ENCODE measurements at regions not wholly inside any gene's neighbourhood (a gene's known extent, or its start where the extent isn't known, plus 50 kb on each side); places are given as distances from the start of the nearest gene placed in this dataset.
"Not testable (repeated sequence)": the region's sequence is repeated elsewhere in the genome, so short reads cannot be mapped to it uniquely, and the experiment has no call there.

DNA sequence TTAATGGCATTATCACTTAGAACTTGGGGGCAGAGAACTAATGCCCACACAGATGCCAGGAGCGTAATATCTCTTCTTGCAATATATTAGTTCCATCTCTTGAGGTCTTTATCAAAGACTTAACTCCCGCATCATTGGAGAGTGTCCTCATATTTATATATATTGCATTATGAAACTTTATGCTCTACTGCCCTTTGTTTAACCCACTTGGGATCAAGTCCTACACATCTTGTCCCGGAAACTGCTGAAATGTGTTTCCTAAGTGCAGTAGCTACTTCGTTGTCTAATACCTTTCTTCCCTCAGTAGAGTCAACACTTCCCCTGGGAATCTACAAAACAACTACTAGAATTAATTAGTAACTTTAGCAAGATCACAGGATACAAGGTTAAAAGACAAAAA, 1029.2 kb downstream of the OTOL1 start:
- no peak for DNase-seq

DNA sequence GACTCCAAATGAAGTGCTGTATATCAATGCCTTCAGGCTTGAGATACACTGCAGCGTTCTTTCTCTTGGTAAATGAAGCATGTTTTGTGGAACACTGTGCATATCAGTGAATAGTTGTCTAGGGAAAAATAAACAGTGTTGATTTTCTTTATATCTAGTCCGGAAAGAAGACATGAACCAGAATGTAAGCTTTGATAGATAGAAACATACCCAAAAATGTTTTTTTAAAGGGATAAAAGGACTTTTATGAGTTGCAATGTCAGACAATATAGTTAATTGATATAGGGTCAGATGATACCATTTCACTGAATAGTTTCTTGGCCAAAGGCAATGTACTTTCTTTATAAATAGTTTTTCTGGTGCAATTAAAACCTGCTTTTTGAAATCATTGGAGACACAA, 1037.8 kb downstream of the OTOL1 start:
- no peak for DNase-seq

DNA sequence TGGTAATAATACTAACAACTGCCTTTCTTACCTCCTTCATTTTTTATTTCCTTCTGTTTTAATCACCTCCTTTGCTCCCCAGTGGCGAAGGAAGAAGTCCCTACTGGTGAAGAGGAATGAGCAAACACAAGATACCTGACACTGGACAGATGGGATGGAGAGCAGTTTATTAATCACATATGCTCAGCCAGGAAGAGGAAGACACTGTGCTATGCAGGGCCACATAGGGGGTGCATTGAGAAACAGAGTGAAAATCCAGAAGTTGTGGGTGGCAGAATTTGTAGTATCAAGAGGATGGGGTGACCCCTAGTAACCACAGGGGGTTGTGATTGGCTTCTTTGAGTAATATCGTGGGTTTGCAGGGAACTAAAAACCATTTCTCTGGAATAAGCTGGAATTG, 1041.9 kb downstream of the OTOL1 start:
- no peak for DNase-seq

DNA sequence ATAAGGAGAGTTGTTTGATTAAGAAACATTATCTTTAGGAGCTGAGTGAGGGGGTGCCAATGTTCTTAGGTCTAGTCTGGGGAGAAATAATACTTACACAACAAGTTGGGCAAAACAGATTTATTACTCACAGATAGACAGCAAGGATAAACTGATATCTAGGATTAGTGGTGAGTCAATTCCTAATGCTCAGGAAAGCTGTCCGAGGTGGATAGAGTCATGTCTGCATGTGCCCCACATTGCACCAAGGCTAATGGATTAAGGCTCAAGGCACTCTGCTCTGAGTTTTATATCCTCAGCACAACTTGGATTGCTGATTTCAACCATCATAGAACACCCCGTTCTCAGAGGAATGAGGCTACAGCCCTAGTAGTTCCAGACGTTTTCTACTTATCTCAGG, 1042.3 kb downstream of the OTOL1 start:
- DNase-seq, result no peak

DNA sequence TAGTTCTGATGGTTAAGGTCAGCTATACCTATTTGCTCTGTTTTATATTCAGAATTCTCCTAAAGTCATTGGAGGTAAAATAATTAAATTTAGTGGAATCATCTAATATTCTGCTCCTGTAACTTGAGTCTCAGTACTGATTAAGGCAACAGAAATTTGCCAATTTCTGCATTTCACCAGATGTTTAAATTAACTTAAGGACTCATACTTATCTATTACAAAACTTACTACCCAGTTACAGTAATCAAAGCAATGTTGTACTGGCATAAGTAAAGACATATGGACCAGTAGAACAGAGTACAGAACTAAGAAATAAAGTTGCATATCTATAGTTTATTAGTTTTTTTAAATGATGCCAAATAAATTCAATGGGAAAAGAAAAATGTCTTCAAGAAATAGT, 1043.8 kb downstream of the OTOL1 start:
- DNase-seq, result no peak

DNA sequence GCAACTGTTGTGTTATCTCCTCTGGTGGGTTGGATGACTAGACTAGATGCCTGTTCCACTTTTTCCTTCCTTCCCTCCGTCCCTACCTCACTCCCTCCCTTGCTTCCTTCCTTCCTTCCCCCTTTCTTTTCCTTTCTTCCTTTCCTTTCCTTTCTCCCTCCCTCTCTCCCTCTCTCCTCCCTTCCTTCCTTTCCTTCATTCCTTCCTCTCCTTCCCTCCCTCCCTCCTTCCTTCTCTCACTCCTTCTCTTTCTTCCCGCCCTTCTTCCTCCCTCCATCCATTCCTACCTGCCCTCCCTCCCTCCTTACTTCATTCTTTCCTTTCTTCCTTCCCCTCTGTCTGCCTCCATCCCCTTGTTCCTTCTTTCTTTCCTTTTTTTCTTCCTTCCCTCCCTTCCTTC, 1045.3 kb downstream of the OTOL1 start:
- no peak for DNase-seq

DNA sequence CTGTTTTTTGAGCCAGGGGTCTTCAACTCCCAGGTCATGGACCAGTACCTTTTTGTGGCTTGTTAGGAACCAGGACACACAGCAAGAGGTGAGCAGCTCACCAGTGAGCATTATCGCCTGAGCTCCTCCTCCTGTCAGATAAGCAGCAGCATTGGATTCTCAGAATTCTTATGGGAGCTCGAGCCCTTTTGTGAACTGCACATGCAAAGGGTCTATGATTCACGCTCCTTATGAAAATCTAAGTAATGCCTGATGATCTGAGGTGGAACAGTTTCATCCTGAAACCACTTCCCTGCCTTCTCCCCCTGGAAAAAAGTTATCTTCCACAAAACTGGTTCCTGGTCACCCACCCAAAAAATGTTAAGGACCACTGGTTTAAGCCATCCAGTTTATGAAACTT, 1047.6 kb downstream of the OTOL1 start:
- no peak for DNase-seq

DNA sequence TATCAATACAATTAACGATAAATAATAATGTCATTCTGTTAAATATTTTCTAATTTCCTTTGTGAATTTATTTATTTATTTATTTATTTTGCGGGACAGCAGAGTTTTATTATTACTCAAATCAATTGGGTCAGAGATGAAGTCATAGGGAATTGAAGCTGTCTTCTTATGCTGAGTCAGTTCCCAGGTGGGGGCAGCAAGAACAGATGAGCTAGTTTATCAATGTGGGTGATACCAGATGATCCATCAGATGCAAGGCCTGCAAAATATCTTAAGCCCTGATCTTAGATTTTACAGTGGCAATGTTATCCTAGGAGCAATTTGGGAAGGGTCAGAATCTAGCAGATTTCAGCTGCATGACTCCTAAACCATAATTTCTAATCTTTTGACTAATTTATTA, 1050.3 kb downstream of the OTOL1 start:
- peak in 2 of 56 donors; percentile 0 to 3 for DNase-seq

DNA sequence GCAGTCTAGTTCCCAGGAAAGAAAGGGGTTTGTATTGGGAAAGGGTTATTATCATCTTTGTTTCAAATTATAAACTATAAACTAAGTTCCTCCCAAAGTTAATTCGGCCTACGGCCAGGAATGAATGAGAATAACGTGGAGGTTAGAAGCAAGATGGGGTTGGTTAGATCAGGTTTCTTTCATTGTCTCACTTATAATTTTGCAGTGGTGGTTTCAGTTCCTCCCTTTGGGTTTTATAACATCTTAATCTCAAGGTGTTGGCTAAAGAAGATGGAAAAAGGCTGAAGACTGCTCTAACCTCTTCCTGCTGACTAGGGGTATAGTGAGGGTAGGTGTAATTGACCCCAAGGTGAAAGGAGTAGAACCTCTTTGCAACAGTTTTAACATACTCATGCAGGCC, 1050.7 kb downstream of the OTOL1 start:
- DNase-seq, result no peak

DNA sequence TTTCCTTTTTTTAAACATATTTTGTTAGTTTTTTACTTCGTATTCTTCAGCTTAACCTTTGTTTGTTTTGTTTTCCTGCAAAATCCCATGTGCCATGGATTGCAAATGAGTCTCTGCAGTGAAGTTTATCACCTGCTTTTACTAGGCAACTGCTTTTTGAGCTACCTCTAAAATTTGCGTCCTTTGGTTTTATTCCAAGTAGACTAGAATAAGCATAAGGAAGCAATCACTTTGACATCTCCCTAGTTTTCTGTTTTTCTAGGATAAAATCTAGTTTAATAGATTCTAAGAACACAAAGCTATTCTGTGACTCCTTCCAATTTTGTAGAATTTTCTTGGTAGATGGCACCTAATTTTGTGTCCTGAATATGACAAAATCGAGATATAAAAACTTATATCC, 1059.2 kb downstream of the OTOL1 start:
- no peak for DNase-seq

DNA sequence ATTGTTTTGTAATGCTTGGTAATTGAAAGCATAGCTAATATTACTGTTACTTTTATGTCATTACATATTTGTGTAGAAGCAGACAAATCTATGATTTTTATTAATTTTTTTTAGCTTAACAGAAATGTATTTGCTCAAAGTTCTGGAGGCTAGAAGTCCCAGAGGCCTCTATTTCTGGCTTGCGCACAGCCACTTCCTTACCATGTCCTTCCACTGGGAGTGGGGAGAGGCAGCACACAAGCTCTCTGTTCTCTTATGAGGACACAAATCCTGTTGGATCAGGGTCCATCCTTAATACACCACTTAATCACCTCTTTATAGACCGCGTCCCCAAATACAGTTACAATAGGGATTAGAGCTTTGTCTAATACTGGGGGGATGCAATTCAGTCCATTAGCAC, 1061.4 kb downstream of the OTOL1 start:
- DNase-seq, result no peak

DNA sequence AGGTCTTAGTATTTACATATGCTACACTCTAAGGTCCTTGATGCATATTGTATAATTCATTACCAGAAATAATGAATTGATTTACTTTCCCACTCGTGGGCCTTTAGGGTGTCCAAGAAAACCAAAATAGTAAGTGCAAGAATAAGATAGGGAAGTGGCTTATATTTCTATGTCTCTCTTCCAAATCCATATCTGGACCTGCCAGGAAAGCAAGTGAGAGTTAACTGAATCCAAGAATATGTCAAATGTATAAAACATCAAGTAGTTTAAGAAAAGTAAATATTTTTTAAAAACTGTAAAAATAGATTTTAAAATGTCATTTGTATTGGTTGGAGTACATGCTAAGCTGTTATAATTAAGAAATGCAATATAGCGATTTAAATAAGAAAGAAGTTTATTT, 1072.1 kb downstream of the OTOL1 start:
- DNase-seq, result no peak

DNA sequence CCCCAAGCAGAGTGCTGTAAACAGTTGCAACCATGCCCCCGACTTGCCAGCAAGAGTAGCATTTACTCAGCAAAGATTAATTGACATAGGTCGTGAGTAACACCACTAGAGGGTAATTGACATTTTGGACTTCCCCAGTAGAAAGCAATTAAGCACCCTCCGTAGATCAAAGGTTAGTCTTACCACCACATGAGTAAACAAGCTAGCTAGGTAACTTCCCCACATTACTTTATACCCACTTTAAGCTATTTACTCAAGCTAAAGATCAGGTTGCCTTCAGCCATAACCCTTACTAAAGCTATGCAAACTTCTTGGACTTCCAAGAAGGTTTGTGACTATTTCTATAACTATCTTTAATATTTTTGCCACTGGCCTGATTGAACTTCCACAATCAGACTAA, 1072.7 kb downstream of the OTOL1 start:
- DNase-seq, result no peak

DNA sequence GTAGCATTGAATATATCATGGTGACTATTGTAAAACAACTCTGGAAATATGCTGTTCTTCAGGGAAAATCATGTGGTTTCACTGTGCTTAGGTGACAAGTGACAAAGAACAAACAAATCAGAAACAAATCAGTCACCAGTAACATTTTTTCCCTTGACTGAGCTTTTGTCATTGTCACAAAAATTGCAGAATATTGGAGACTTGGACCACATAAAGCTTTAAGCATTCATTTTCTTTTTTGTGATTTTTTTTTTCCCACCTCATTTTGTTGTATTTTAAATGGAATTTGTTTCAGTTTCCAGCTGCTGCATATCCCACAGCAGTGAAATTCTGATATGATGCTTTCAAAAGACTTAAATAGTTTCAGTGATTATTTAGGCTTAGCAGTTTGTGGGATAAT, 1088.4 kb downstream of the OTOL1 start:
- no peak for DNase-seq

DNA sequence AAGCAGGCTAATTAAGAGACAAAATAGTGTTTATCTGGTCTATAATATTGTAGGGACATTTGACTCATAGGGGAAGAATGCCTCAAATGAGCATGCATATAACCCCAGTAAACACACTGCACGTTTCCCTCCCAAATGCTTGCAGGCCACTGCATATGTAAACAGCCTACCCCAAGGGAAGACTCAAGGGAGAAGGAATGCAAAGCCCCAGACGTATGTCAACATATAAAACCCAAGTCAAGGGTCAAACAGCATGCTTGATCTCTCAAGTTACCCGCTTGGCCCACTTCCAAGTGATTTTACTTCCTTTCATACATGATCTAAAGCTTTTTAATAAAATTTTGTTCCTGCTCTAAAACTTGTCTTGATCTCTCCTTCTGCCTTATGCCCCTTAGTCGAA, 1090.0 kb downstream of the OTOL1 start:
- DNase-seq, result no peak

DNA sequence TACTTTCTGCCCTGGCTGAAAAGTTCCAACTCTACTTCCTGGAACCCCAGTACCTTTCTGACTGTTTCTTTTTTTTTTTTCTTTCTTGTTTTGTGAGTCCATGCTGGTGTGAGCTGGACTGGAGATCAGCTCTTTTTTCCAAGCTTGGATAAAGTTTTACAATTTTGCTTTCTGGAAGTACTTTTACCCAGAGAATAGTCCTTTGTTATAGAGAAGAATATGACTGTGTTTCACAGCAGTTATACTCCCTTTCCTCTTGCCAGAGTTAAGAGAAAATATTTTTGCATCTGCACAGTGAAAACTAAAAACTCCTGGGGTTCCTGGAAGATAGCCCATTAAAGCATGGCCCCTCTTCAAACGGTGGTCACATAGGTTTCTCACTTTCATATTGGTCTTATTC, 1100.6 kb downstream of the OTOL1 start:
- DNase-seq, result no peak

DNA sequence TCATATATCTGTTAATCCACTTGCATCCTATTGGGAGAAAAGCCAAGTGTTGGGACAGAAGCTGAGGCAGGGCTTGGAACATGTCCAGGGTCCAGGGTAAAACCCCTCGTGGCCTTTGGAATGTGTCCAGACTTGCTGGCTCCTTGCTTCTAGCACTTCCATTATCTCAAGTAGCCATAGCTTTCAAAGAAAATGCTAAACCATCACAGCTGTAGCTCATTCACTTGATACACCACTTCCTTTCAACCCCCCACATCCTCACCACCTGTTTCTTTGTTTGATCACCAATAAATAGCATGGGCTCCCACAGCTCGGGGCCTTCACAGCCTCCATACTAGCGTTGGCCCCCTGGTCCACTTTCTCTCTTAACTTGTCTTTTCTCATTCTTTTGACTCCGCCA, 1101.9 kb downstream of the OTOL1 start:
- DNase-seq, result peak in 1 of 56 donors; percentile 19

DNA sequence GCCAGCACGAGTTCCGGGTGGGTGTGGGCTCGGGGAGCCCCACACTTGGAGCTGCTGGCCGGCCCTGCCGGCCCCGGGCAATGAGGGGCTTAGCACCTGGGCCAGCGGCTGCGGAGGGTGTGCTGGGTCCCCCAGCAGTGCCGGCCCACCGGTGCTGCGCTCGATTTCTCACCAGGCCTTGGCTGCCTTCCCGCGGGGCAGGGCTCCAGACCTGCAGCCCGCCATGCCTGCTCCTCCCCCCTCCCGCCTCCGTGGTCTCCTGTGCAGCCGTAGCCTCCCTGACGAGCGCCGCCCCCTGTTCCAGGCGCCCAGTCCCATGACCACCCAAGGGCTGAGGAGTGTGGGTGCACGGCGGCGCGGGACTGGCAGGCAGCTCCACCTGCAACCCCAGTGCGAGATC, 1103.1 kb downstream of the OTOL1 start:
- not testable (repeated sequence) for DNase-seq

DNA sequence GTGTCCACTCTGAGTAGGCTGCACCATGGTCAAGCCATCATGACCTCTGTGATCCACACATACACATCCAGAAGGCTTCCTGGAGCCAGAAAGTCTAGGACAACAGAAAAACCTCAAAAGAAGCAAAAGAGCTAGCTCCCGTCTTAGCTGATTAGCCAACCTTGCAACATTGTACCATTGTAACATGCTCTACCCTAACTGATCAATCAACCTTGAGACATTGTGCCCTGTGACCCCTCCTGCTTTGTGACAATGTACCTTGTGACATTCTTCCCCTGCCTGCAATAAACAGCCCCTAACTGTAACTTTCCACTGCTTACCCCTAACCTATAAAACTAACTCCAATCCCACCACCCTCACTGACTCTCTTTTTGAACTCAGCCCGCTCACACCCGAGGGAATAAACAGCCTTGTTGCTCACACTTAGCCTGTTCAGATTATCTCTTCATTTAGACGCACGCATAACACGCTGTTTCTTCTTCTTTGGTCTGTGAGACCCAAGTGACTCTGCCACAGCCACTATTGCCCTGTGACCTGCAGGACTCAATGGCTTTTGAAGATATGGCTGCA, 1104.6 kb downstream of the OTOL1 start:
- DNase-seq, result no peak

DNA sequence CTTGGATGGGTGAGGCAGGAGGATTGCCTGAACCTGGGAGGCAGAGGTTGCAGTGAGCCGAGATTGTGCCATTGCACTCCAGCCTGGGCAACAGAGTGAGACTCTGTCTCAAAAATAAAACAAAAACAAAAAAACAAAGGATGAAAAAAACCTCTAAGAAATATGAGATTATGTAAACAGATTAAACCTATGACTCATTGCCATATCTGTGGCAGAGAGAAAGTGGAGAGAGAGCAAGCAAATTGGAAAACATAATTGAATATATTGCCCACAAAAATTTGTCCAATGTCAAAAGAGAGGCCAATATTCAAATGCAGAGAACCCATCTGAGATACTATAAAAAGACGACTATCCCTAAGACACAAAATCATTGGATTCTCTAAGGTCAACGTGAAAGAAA, 1106.0 kb downstream of the OTOL1 start:
- no peak for DNase-seq

DNA sequence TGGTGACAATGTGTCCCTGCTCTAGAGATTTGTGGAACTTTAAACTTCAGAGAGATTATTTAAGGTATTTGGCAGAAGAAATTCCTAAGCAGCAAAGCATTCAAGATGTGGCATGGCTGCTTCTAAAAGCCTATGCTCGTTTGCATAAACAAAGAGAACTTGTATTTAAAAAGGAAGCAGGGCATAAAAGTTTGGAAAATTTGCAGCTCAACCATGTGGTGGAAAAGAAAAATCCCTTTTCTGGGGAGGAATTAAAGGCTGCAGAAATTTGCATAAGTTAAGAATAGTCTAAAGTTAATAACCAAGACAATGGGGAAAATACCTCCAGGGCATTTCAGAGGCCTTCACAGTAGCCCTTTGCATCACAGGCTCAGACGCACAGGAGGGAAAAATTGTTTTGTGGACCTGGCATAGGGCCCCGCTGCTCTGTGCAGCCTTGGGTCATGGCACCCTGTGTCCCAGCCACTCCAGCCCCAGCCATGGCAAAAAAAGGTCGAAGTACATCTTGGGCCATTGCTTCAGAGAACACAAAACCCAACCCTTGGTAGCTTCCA, 1109.1 kb downstream of the OTOL1 start:
- DNase-seq, result no peak

DNA sequence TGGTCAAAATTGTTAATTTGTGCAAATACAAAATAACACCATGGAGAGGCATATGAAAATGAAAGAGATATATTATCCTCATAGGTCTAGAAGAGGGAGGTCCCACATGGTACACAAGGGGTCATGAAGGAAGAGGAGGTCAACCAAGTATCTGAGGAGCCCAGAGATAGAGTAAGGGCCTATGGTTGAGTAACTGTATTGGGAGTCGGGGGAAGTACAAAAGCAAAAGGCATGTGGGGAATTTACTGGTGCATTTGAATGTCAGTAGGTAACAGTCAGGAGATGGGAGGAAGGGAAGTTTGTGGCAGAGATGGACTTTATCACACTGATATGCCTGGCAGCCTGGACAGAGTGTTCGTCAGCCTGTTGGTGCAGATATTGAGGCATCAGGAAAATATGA, 1113.7 kb downstream of the OTOL1 start:
- no peak for DNase-seq

DNA sequence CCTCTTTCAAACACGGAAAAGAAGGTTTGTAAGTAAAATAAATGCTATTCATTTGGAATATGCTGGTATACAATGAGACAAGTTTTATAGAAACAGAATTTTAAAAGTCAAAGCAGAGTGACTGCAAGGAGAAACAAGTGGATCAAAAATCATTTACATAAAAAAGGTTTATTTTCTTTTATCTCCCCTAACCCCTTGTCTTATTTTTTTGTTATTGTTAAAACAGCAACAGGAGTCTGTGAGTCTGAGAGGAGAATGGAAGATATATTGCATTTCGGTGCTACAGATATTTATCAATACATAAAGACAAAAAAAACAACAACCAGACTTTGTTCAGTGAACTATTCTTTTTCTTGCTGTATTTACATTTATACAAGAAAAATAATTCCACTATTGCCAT, 1116.4 kb downstream of the OTOL1 start:
- no peak for DNase-seq

DNA sequence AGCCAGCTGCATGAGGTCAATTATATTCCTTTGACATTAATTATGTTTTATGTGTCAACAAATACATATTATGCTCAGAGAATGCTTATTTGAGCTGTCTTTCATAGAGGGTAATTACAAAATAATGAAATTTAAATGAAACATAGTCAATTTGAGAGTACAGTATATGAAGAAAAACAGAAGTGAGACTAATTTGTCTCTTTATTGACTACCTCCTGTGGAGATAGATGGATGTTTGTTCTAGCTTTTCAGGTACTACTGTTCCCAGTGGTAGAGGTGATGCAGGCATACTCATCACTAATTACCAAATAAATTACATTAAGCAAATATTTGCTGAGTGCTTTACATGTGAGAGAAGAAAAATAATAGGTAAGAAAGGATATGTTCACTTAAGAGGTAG, 1129.6 kb downstream of the OTOL1 start:
- no peak for DNase-seq

All from amygdala (tissue), 56 donors.